Hypothalamus (tissue), 51 donors: ENCODE measurements at regions not wholly inside any gene's neighbourhood (a gene's known extent, or its start where the extent isn't known, plus 50 kb on each side); places are given as distances from the start of the nearest gene placed in this dataset.

Source experiments
- DNase-seq, 51 donors: peaks; one replicate each; lab custom pipeline; 2025; lab: John Stamatoyannopoulos, UW

- peak in 50 of 51 donors; percentile 8 to 88 (median 64) for DNase-seq
Measured at GRCh38 chr11:76721755-76722677, 51.5 kb upstream of the LRRC32 start.

- DNase-seq = no peak
Measured at GRCh38 chr11:76723142-76723541, 52.6 kb upstream of the LRRC32 start.

GRCh38 chr11:76723548-76723947 is 53.0 kb upstream of the LRRC32 start:
- DNase-seq = no peak

DNA sequence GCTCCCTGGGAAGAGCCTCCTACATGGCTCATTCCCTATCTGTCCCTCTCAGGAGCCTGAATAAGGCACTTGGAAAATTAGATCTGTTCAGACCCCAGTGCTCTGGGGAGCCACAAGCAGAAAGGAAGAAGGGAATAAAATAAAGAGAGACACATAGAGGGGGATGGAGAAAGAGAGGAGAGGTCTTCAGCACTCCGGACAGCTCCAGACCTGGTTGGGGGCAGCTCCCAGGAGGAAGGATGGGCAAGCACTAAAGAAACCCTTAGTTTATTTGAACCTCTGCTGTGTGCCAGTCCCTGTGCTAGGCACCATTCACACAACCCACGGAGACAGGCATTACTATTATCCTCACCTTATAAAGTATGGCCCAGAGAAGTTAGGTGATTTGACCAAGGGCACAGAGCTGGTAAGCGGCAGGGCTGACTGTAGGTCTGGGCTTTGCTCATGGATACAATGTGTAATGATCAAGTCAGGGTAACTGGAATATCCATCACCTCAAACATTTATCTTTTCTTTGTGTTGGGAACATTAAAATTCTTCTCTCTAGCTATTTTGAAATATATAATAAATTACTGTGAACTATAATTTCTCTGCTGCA is 53.7 kb upstream of the LRRC32 start:
- no peak for DNase-seq

- DNase-seq = no peak
Measured at GRCh38 chr11:76728227-76728626, 54.9 kb upstream of the TSKU start.

DNA sequence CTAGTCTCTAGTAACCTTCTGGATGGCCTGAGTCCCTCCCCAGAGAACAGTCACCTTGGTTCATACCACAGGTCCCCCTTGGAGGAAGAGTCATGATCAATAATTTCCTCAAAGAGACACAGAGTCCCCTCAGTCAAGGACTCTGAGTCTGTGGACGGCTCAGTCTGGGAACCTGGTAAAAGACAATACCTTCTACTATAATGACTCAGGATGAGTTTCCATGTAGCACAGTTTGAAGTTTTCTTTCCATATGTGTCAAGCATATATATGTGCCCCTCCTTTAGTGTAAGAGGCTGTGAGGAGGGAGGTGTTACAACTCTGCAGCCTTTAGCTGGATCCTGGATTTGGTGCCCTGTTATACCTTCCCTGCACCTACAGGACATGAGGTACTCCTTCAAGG is 54.4 kb upstream of the TSKU start:
- DNase-seq = no peak

GRCh38 chr11:76729214-76729613 is 53.9 kb upstream of the TSKU start:
- DNase-seq = no peak

GRCh38 chr11:76730887-76731565 is 52.1 kb upstream of the TSKU start:
- DNase-seq = no peak

DNA sequence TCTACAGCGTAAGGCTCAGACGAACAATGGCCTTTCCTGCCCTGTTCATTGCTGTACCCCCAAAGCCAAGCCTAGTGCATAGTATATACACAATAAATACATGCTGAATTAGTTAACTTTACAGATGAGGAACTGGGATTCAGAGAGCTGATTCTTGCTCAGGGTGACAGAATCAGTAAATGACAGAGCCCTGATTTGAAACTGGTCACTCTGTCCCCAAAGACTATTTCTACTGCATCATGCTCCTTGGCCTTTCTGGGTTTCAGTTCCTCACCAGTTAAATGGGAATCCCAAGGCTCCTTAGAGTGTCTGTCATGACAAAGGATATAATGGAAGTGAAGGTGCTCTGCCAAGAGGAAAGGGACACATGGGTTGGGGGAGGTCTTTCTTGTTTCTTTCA is 50.5 kb upstream of the TSKU start:
- DNase-seq = no peak
